GM19240 (cell line): ENCODE measurements at regions not wholly inside any gene's neighbourhood (a gene's known extent, or its start where the extent isn't known, plus 50 kb on each side); places are given as distances from the start of the nearest gene placed in this dataset.
"Not testable (repeated sequence)": the region's sequence is repeated elsewhere in the genome, so short reads cannot be mapped to it uniquely, and the experiment has no call there.

ENCODE experiments used
- DNase-seq: peaks from one replicate; pipeline ENCODE4 v3.0.0; 2011; ENCODE audit warnings: low spot score; ENCODE audit not compliant: insufficient read length

GRCh38 chr5:90338712-90339372, 70.7 kb downstream of the CETN3 start:
- no peak for DNase-seq

GRCh38 chr5:90337449-90338052, 72.0 kb downstream of the CETN3 start:
- DNase-seq = no peak

- no peak for DNase-seq
These were observed 72.8 kb downstream of the CETN3 start for GRCh38 chr5:90336752-90337151.

GRCh38 chr5:90334741-90335140, 74.8 kb downstream of the CETN3 start:
- DNase-seq = no peak

GRCh38 chr5:90329911-90330310, 79.6 kb downstream of the CETN3 start:
- no peak for DNase-seq

GRCh38 chr5:90326995-90327394, 82.6 kb downstream of the CETN3 start:
- DNase-seq = no peak

- DNase-seq = no peak
These were observed 84.5 kb downstream of the CETN3 start for GRCh38 chr5:90325093-90325492.

GRCh38 chr5:90320348-90320747, 89.2 kb downstream of the CETN3 start:
- not testable (repeated sequence) for DNase-seq

GRCh38 chr5:90312027-90312426, 97.5 kb downstream of the CETN3 start:
- DNase-seq = no peak

- DNase-seq = no peak
These were observed 98.2 kb downstream of the CETN3 start for GRCh38 chr5:90311401-90311800.

GRCh38 chr5:90308787-90309585, 100.6 kb downstream of the CETN3 start:
- DNase-seq = no peak

GRCh38 chr5:90307782-90308181, 101.8 kb downstream of the CETN3 start:
- no peak for DNase-seq

- DNase-seq = no peak
These were observed 102.2 kb downstream of the CETN3 start for GRCh38 chr5:90307322-90307721.

- DNase-seq = no peak
These were observed 102.9 kb downstream of the CETN3 start for GRCh38 chr5:90306613-90307012.

GRCh38 chr5:90305041-90305720, 104.4 kb downstream of the CETN3 start:
- no peak for DNase-seq

- no peak for DNase-seq
These were observed 108.3 kb downstream of the CETN3 start for GRCh38 chr5:90301248-90301647.

GRCh38 chr5:90297045-90297764, 112.4 kb downstream of the CETN3 start:
- DNase-seq = no peak

- DNase-seq = no peak
These were observed 115.0 kb downstream of the CETN3 start for GRCh38 chr5:90294604-90295003.

GRCh38 chr5:90293931-90294330, 115.6 kb downstream of the CETN3 start:
- DNase-seq = no peak

GRCh38 chr5:90290648-90291047, 118.9 kb downstream of the CETN3 start:
- no peak for DNase-seq

- no peak for DNase-seq
These were observed 119.7 kb downstream of the CETN3 start for GRCh38 chr5:90289837-90290236.
